NCI-H1092 treated with DMSO at 0.1 percent for 48 hours (cell line): ENCODE measurements at regions not wholly inside any gene's neighbourhood (a gene's known extent, or its start where the extent isn't known, plus 50 kb on each side); places are given as distances from the start of the nearest gene placed in this dataset.

Experiments
- DNase-seq: peaks from one replicate; lab custom pipeline; 2025; lab: John Stamatoyannopoulos, UW

DNA sequence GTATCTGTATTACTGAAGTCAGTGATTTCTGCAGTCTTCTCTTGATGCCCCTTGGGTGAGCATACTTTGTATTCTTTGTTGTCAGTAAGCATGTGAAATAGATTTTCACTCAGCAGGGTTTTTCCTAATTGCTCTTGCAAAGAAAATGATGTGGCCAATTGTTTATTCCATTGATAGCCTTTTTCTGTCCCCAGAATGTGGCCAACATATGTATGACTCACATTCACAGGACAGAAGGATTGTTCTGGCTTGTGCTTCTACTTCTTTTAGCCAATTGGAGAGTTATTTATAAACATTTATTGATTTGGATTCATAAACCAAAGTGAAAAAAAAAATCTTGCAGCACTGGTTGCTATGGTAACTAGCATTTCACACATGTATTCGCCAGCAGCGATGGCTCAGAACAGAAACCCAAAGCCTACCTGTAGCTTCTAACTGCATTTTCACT lies 54.4 kb upstream of the RBM24 start:
- DNase-seq, result no peak

DNA sequence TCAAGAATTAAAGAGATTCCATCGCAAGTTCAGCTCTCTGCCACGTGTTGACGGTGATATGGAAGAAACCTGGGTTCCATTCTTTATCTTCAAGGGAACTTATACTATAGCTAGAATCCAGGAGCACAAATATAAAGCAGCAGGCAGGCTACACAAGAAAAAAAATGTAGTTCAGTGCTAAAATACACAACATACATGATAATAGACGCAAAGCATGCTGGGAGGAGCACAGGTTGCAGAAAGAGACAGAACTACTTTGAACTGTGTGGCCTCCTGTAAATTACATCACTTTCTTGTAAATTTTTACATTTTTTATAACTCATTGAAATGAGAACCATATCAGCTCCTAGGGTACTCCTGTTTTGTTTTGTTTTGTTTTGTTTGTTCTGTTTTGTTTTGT lies 53.8 kb upstream of the RBM24 start:
- DNase-seq, result no peak
